Dermis microvascular lymphatic vessel endothelial cell (primary cell): ENCODE measurements at regions not wholly inside any gene's neighbourhood (a gene's known extent, or its start where the extent isn't known, plus 50 kb on each side); places are given as distances from the start of the nearest gene placed in this dataset.
"Not testable (repeated sequence)": the region's sequence is repeated elsewhere in the genome, so short reads cannot be mapped to it uniquely, and the experiment has no call there.

Experiments
- DNase-seq, 2 donors: peaks; one replicate each; pipeline versions ENCODE4 v3.0.0 to v3.0.0-alpha.2; 2010; ENCODE audit warnings: low read depth in 2 of 2

- no peak for DNase-seq
These were observed 337.2 kb upstream of the API5 start for GRCh38 chr11:42974510-42975179.

- DNase-seq, result no peak
These were observed 336.6 kb upstream of the API5 start for GRCh38 chr11:42975180-42975529.

GRCh38 chr11:42976636-42977217, 335.1 kb upstream of the API5 start:
- DNase-seq, result no peak

GRCh38 chr11:42992594-42992993, 319.2 kb upstream of the API5 start:
- DNase-seq, result no peak

- DNase-seq, result no peak
These were observed 315.1 kb upstream of the API5 start for GRCh38 chr11:42996421-42997307.

GRCh38 chr11:43004879-43005278, 306.9 kb upstream of the API5 start:
- DNase-seq, result not testable (repeated sequence)

GRCh38 chr11:43010042-43010441, 301.8 kb upstream of the API5 start:
- no peak for DNase-seq

- DNase-seq, result no peak
These were observed 299.2 kb upstream of the API5 start for GRCh38 chr11:43012606-43013005.

- DNase-seq, result no peak
These were observed 290.3 kb upstream of the API5 start for GRCh38 chr11:43021466-43021865.

- no peak for DNase-seq
These were observed 277.5 kb upstream of the API5 start for GRCh38 chr11:43034341-43034740.

- DNase-seq, result no peak
These were observed 276.7 kb upstream of the API5 start for GRCh38 chr11:43035086-43035485.

GRCh38 chr11:43053638-43054412, 258.0 kb upstream of the API5 start:
- DNase-seq, result no peak

- DNase-seq, result no peak
These were observed 244.1 kb upstream of the API5 start for GRCh38 chr11:43067681-43068080.

GRCh38 chr11:43071338-43071737, 240.5 kb upstream of the API5 start:
- no peak for DNase-seq

- no peak for DNase-seq
These were observed 239.7 kb upstream of the API5 start for GRCh38 chr11:43072096-43072495.

GRCh38 chr11:43072911-43073310, 238.9 kb upstream of the API5 start:
- DNase-seq, result no peak

GRCh38 chr11:43074810-43075209, 237.0 kb upstream of the API5 start:
- no peak for DNase-seq

- no peak for DNase-seq
These were observed 210.7 kb upstream of the API5 start for GRCh38 chr11:43101113-43101512.

- no peak for DNase-seq
These were observed 195.7 kb upstream of the API5 start for GRCh38 chr11:43116071-43116470.

GRCh38 chr11:43119275-43119970, 192.4 kb upstream of the API5 start:
- no peak for DNase-seq

GRCh38 chr11:43122546-43122945, 189.2 kb upstream of the API5 start:
- DNase-seq, result no peak
